ENCODE measurements at regions not wholly inside any gene's neighbourhood (a gene's known extent, or its start where the extent isn't known, plus 50 kb on each side); places are given as distances from the start of the nearest gene placed in this dataset.

GRCh38 chr15:47184003-47184907 is 533.0 kb upstream of the SEMA6D start:
- peak; percentile 9 for DNase-seq

GRCh38 chr15:47184908-47185801 is 532.1 kb upstream of the SEMA6D start:
- no peak for DNase-seq

- DNase-seq: no peak
These were observed 531.2 kb upstream of the SEMA6D start for GRCh38 chr15:47186075-47186474.

- DNase-seq: no peak
These were observed 528.4 kb upstream of the SEMA6D start for GRCh38 chr15:47188758-47189507.

GRCh38 chr15:47194718-47195117 is 522.6 kb upstream of the SEMA6D start:
- no peak for DNase-seq

- peak; percentile 60 for DNase-seq
These were observed 521.3 kb upstream of the SEMA6D start for GRCh38 chr15:47196048-47196447.

GRCh38 chr15:47203993-47204392 is 513.3 kb upstream of the SEMA6D start:
- no peak for DNase-seq

GRCh38 chr15:47206358-47206978 is 510.8 kb upstream of the SEMA6D start:
- DNase-seq: no peak

GRCh38 chr15:47209591-47209990 is 507.7 kb upstream of the SEMA6D start:
- DNase-seq: no peak

- no peak for DNase-seq
These were observed 504.9 kb upstream of the SEMA6D start for GRCh38 chr15:47212222-47213010.

- no peak for DNase-seq
These were observed 503.4 kb upstream of the SEMA6D start for GRCh38 chr15:47213883-47214282.

- DNase-seq: no peak
These were observed 499.0 kb upstream of the SEMA6D start for GRCh38 chr15:47218295-47218694.

GRCh38 chr15:47244361-47244760 is 472.9 kb upstream of the SEMA6D start:
- no peak for DNase-seq

- no peak for DNase-seq
These were observed 471.0 kb upstream of the SEMA6D start for GRCh38 chr15:47246317-47246716.

GRCh38 chr15:47258521-47258920 is 458.8 kb upstream of the SEMA6D start:
- DNase-seq: no peak

- DNase-seq: no peak
These were observed 451.6 kb upstream of the SEMA6D start for GRCh38 chr15:47265686-47266085.

GRCh38 chr15:47266566-47266965 is 450.7 kb upstream of the SEMA6D start:
- no peak for DNase-seq

GRCh38 chr15:47273864-47274263 is 443.4 kb upstream of the SEMA6D start:
- no peak for DNase-seq

- no peak for DNase-seq
These were observed 434.1 kb upstream of the SEMA6D start for GRCh38 chr15:47283246-47283645.

- DNase-seq: no peak
These were observed 428.5 kb upstream of the SEMA6D start for GRCh38 chr15:47288794-47289193.

- no peak for DNase-seq
These were observed 427.6 kb upstream of the SEMA6D start for GRCh38 chr15:47289656-47290055.

GRCh38 chr15:47291767-47292166 is 425.5 kb upstream of the SEMA6D start:
- DNase-seq: no peak
